Testis (tissue), 2 donors: ENCODE measurements at regions not wholly inside any gene's neighbourhood (a gene's known extent, or its start where the extent isn't known, plus 50 kb on each side); places are given as distances from the start of the nearest gene placed in this dataset.

Source experiments
- DNase-seq: peaks from one replicate; pipeline ENCODE4 v3.0.0-alpha.2; 2019
- H3K27ac ChIP-seq, 2 donors: fragments of 200-600 bp; sonication (generic); one replicate each; pipeline ENCODE4 v1.5.1; 2019
- H3K27me3 ChIP-seq: fragments of 200-600 bp; sonication (generic); one replicate; pipeline ENCODE4 v1.5.1; 2019
- H3K36me3 ChIP-seq: fragments of 200-600 bp; sonication (generic); one replicate; pipeline ENCODE4 v1.5.1; 2017; ENCODE audit warnings: low read depth; ENCODE audit errors: missing control alignments
- H3K4me1 ChIP-seq: fragments of 200-600 bp; sonication (generic); one replicate; pipeline ENCODE4 v1.5.1; 2019
- H3K4me3 ChIP-seq, 2 donors: fragments of 200-600 bp; sonication (generic); one replicate each; pipeline ENCODE4 v1.5.1; 2017 to 2019
- H3K9me3 ChIP-seq: fragments of 200-600 bp; sonication (generic); one replicate; pipeline ENCODE4 v1.5.1; 2017
- CTCF ChIP-seq, 3 experiments: fragments of 450-650 bp in 2 of 3; fragments of 200-600 bp in 1 of 3; sonication (generic) in 1 of 3; IDR thresholded peaks; one replicate each; pipeline ENCODE4 v1.5.1; 2016 to 2019; ENCODE audit warnings: antibody characterized with exemption in 3 of 3, mild to moderate bottlenecking in 2 of 3, moderate library complexity in 1 of 3
- POLR2A ChIP-seq: fragments of 450-650 bp; IDR thresholded peaks from one replicate; pipeline ENCODE4 v1.6.1; 2017; ENCODE audit warnings: antibody characterized with exemption, mild to moderate bottlenecking, moderate library complexity
- whole genome bisulfite sequencing, 2 donors: methylation state at CpG; one replicate each; pipeline ENCODE4 v1.1.5; 2018; 5-methylcytosine and 5-hydroxymethylcytosine counted together
- intact Hi-C: fragments of 100-400 bp; cut with DNase I; formaldehyde crosslinking; loops from one replicate; pipeline ENCODE4 v1.15.1; 2023; ENCODE audit warnings: low total_unique reads

- Histone ChIP-seq H3K4me3 (no peak overlapping the region), H3K27ac (no peak overlapping the region), H3K36me3 (no peaks in the 10 kb centered on the region), H3K27me3 (no peaks in the 10 kb centered on the region), H3K4me1 (no peaks in the 10 kb centered on the region), H3K9me3 (no peaks in the 10 kb centered on the region)
- DNase-seq = no peak
- intact Hi-C loops = no loop called here
- no peak for TF ChIP-seq POLR2A
- TF ChIP-seq CTCF (IDR thresholded peaks at IDR 0.05) = no peak
- 90 to 99% methylated on average over 2 of the region's 2 CpGs for WGBS, 2 donors
These were observed 157.7 kb downstream of the PAPSS1 start for GRCh38 chr4:107562316-107562715.

- Histone ChIP-seq H3K27ac (no peak overlapping the region), H3K4me3 (no peak overlapping the region), H3K9me3 (no peaks in the 10 kb centered on the region), H3K4me1 (no peaks in the 10 kb centered on the region), H3K36me3 (no peaks in the 10 kb centered on the region), H3K27me3 (no peaks in the 10 kb centered on the region)
- TF ChIP-seq POLR2A = no peak
- no peak for TF ChIP-seq CTCF (IDR thresholded peaks at IDR 0.05)
- DNase-seq = no peak
- 65 to 67% methylated on average over 4 of the region's 4 CpGs for WGBS, 2 donors
- intact Hi-C loops = no loop called here
These were observed 158.6 kb downstream of the PAPSS1 start for GRCh38 chr4:107561481-107561880.

- H3K27ac ChIP-seq = no peak overlapping the region
- no peak for DNase-seq
- intact Hi-C loops = no loop called here
- TF ChIP-seq CTCF (IDR thresholded peaks at IDR 0.05) (no peak), POLR2A (no peak)
- no peaks in the 10 kb centered on the region for H3K4me1 ChIP-seq
- no peaks in the 10 kb centered on the region for H3K27me3 ChIP-seq
- H3K36me3 ChIP-seq = no peaks in the 10 kb centered on the region
- H3K9me3 ChIP-seq = no peaks in the 10 kb centered on the region
- H3K4me3 ChIP-seq = no peak overlapping the region
These were observed 160.4 kb downstream of the PAPSS1 start for GRCh38 chr4:107559653-107560052.

GRCh38 chr4:107552306-107552705 is 167.7 kb downstream of the PAPSS1 start:
- no peak for DNase-seq
- Histone ChIP-seq H3K36me3 (no peaks in the 10 kb centered on the region), H3K27ac (no peak overlapping the region), H3K4me1 (no peaks in the 10 kb centered on the region), H3K9me3 (no peaks in the 10 kb centered on the region), H3K27me3 (no peaks in the 10 kb centered on the region), H3K4me3 (no peak overlapping the region)
- WGBS, 2 donors = 74 to 93% methylated on average over 3 of the region's 3 CpGs
- intact Hi-C loops = no loop called here
- TF ChIP-seq POLR2A (no peak), CTCF (IDR thresholded peaks at IDR 0.05) (no peak)

- no peak for TF ChIP-seq POLR2A
- WGBS, 2 donors = 51% methylated on average over 7 of the region's 7 CpGs
- DNase-seq = no peak
- no peaks in the 10 kb centered on the region for H3K27me3 ChIP-seq
- no peaks in the 10 kb centered on the region for H3K4me1 ChIP-seq
- no peaks in the 10 kb centered on the region for H3K36me3 ChIP-seq
- H3K27ac ChIP-seq = no peak overlapping the region
- H3K9me3 ChIP-seq = no peaks in the 10 kb centered on the region
- no peak overlapping the region for H3K4me3 ChIP-seq
- intact Hi-C loops = no loop called here
These were observed 171.7 kb downstream of the PAPSS1 start for GRCh38 chr4:107548211-107548905.
